Activated CD4-positive, alpha-beta T cell treated with anti-CD3 and anti-CD28 coated beads for 24 hours (primary cell): ENCODE measurements at regions not wholly inside any gene's neighbourhood (a gene's known extent, or its start where the extent isn't known, plus 50 kb on each side); places are given as distances from the start of the nearest gene placed in this dataset.

Source experiments
- DNase-seq, 2 donors: peaks; one replicate each; pipeline ENCODE4 v3.0.0-alpha.2; 2020; ENCODE audit warnings: low read depth in 2 of 2

DNA sequence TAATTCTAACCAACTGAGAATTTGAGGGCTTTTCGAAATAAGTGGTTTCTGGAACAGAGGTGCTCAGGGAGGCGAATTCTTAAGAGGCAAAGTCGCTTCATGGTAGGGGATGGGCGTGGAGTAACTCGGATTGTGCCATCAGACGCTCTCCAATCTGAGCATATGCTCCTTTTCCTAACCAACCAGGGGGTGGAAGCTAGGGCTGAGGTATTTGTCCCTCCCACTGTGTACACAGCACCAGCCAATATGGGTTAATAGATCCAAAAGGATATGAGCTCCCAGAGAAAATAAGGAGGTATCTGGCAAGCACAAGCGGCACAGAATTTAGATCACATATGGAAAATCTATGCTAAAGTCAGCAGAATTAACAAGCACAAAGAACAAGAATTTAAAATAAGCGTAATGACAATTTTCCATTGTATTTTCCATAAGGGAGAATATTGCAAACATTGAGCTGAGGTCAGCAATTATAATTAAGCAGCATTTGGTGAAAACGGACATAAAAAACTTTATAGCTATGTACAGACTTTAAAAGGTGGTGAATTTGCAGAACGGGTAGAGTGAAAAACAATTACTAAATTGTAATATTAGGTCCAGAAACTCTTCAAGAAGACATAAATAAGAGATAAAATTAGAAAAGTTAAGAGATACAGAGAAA lies 55.0 kb upstream of the PHACTR1 start:
- no peak for DNase-seq
